ENCODE measurements at regions not wholly inside any gene's neighbourhood (a gene's known extent, or its start where the extent isn't known, plus 50 kb on each side); places are given as distances from the start of the nearest gene placed in this dataset.
"Not testable (repeated sequence)": the region's sequence is repeated elsewhere in the genome, so short reads cannot be mapped to it uniquely, and the experiment has no call there.

- DNase-seq (ENCODE audit: low read depth): no peak
- H3K4me3 ChIP-seq (ENCODE audit: low read depth, low read length): no peak overlapping the region
- no peak for TF ChIP-seq MYC (IDR thresholded peaks at IDR 0.05; ENCODE audit: low read depth, low read length)
- no peak for TF ChIP-seq CTCF (IDR thresholded peaks at IDR 0.05; ENCODE audit: low read depth, low read length)
Observed at GRCh38 chr9:90204128-90204831, 438.3 kb downstream of the DIRAS2 start.

- not testable (repeated sequence) for DNase-seq (ENCODE audit: low read depth); H3K4me3 ChIP-seq (ENCODE audit: low read depth, low read length)
Observed at GRCh38 chr9:90213045-90213444, 429.6 kb downstream of the DIRAS2 start.

- TF ChIP-seq MAX (IDR thresholded peaks at IDR 0.05; ENCODE audit: low read depth, low read length): no peak
- TF ChIP-seq MYC (IDR thresholded peaks at IDR 0.05; ENCODE audit: low read depth, low read length): no peak
- no peak for TF ChIP-seq CTCF (IDR thresholded peaks at IDR 0.05; ENCODE audit: low read depth, low read length)
- no peak for TF ChIP-seq POLR2A (IDR thresholded peaks at IDR 0.05; ENCODE audit: extremely low read depth, insufficient read length)
- no peak for DNase-seq (ENCODE audit: low read depth)
- no peak overlapping the region for H3K4me3 ChIP-seq (ENCODE audit: low read depth, low read length)
Observed at GRCh38 chr9:90219548-90220118, 423.0 kb downstream of the DIRAS2 start.

- not testable (repeated sequence) for DNase-seq (ENCODE audit: low read depth); H3K4me3 ChIP-seq (ENCODE audit: low read depth, low read length)
Observed at GRCh38 chr9:90221899-90222298, 420.7 kb downstream of the DIRAS2 start.

GRCh38 chr9:90226839-90227338 is 415.7 kb downstream of the DIRAS2 start:
- not testable (repeated sequence) for H3K4me3 ChIP-seq (ENCODE audit: low read depth, low read length)
- TF ChIP-seq CTCF (IDR thresholded peaks at IDR 0.05; ENCODE audit: low read depth, low read length): peak; percentile 26
- DNase-seq (ENCODE audit: low read depth): peak; percentile 53

GRCh38 chr9:90233081-90233480 is 409.5 kb downstream of the DIRAS2 start:
- not testable (repeated sequence) for DNase-seq (ENCODE audit: low read depth); H3K4me3 ChIP-seq (ENCODE audit: low read depth, low read length)

- TF ChIP-seq POLR2A (IDR thresholded peaks at IDR 0.05; ENCODE audit: extremely low read depth, insufficient read length): no peak
- no peak for TF ChIP-seq MAX (IDR thresholded peaks at IDR 0.05; ENCODE audit: low read depth, low read length)
- TF ChIP-seq CTCF (IDR thresholded peaks at IDR 0.05; ENCODE audit: low read depth, low read length): no peak
- TF ChIP-seq MYC (IDR thresholded peaks at IDR 0.05; ENCODE audit: low read depth, low read length): no peak
- H3K4me3 ChIP-seq (ENCODE audit: low read depth, low read length): no peak overlapping the region
- no peak for DNase-seq (ENCODE audit: low read depth)
Observed at GRCh38 chr9:90240541-90240940, 402.1 kb downstream of the DIRAS2 start.

- no peak overlapping the region for H3K4me3 ChIP-seq (ENCODE audit: low read depth, low read length)
- DNase-seq (ENCODE audit: low read depth): no peak
- TF ChIP-seq POLR2A (IDR thresholded peaks at IDR 0.05; ENCODE audit: extremely low read depth, insufficient read length): no peak
- no peak for TF ChIP-seq MAX (IDR thresholded peaks at IDR 0.05; ENCODE audit: low read depth, low read length)
- no peak for TF ChIP-seq MYC (IDR thresholded peaks at IDR 0.05; ENCODE audit: low read depth, low read length)
- no peak for TF ChIP-seq CTCF (IDR thresholded peaks at IDR 0.05; ENCODE audit: low read depth, low read length)
Observed at GRCh38 chr9:90245661-90246060, 397.0 kb downstream of the DIRAS2 start.
